Right lobe of liver (tissue), 6 donors: ENCODE measurements at regions not wholly inside any gene's neighbourhood (a gene's known extent, or its start where the extent isn't known, plus 50 kb on each side); places are given as distances from the start of the nearest gene placed in this dataset.

Experiments
- ATAC-seq, 4 donors: fragments of 200-7000 bp; cut with Tn5 transposase; one replicate each; pipeline ENCODE4 v1.9.1; 2020; ENCODE audit warnings: mild to moderate bottlenecking in 4 of 4, moderate library complexity in 4 of 4
- DNase-seq, 3 donors: peaks; one replicate each; pipeline ENCODE4 v3.0.0-alpha.2; 2020
- H3K27ac ChIP-seq, 3 donors: fragments of 200-600 bp; one replicate each; pipeline ENCODE4 v1.8.0; 2022
- H3K27me3 ChIP-seq, 2 donors: fragments of 200-600 bp; one replicate each; pipeline ENCODE4 v1.8.0; 2022
- H3K36me3 ChIP-seq, 4 donors: fragments of 200-600 bp; sonication (generic) in 1 of 4; one replicate each; pipeline versions ENCODE4 v1.5.1 to v1.8.0; 2017 to 2022; ENCODE audit warnings: control low read depth in 1 of 4
- H3K4me1 ChIP-seq, 4 donors: fragments of 200-600 bp; sonication (generic) in 1 of 4; one replicate each; pipeline versions ENCODE4 v1.5.1 to v1.8.0; 2017 to 2022; ENCODE audit warnings: control low read depth in 1 of 4
- H3K4me3 ChIP-seq, 3 donors: fragments of 200-600 bp; one replicate each; pipeline ENCODE4 v1.8.0; 2022
- H3K9me3 ChIP-seq, 4 donors: fragments of 200-600 bp; sonication (generic) in 1 of 4; one replicate each; pipeline versions ENCODE4 v1.5.1 to v1.8.0; 2017 to 2022; ENCODE audit warnings: control low read depth in 1 of 4
- POLR2A ChIP-seq: fragments of 450-650 bp; IDR thresholded peaks from one replicate; pipeline ENCODE4 v1.6.1; 2017; ENCODE audit warnings: antibody characterized with exemption, mild to moderate bottlenecking
- WGBS: methylation state at CpG from one replicate; pipeline ENCODE4 v1.1.6; 2018; ENCODE audit warnings: low coverage, low lambda C conversion rate; ENCODE audit not compliant: insufficient coverage; ENCODE audit errors: missing lambda C conversion rate; 5-methylcytosine and 5-hydroxymethylcytosine counted together
- intact Hi-C, 2 donors: fragments of 100-400 bp; cut with DNase I; formaldehyde crosslinking; loops; one replicate each; pipeline versions ENCODE4 v1.11.2 to v1.14.1; 2022
- TF ChIP-seq, protein P1 (sequence below), 4 donors: fragments of 200-600 bp in 3 of 4; fragments of 450-650 bp in 1 of 4; IDR thresholded peaks; one replicate each; pipeline versions ENCODE4 v1.5.1 to v1.8.0; 2016 to 2022; ENCODE audit warnings: antibody characterized with exemption in 4 of 4, mild to moderate bottlenecking in 2 of 4
- donor health status: DM: no; HTN: yes; CAD: no.
- donor health status: DM: no; HTN: no; CAD: no.
- donor health status: DM: no; HTN: no; CAD: no.
- donor health status: DM: no; HTN: yes; CAD: no.
- donor health status: DM: no; HTN: yes; CAD: no.

DNA sequence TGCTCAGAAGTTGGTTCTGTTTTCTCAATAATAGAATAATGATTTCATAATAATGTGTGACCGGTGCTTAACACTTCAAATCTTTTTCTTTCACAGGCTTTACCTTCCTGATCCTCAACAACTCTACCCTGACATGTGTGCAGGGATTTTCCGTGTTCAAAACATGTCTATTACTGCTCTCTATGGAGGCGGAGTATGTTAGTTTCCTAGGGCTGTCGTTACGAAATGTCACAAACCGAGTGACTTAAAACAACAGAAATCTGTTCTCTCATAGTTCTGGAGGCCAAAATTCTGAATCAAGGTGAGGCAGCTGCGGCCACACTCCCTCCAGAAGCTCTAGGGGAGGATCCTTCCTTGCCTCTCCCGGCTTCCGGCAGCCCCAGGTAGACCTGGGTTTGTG lies 186.2 kb upstream of the VASH1 start:
- Histone ChIP-seq H3K9me3 (no peaks in the 10 kb centered on the region), H3K36me3 (no peaks in the 10 kb centered on the region), H3K4me1 (no peaks in the 10 kb centered on the region), H3K27ac (no peak overlapping the region), H3K27me3 (no peaks in the 10 kb centered on the region), H3K4me3 (no peak overlapping the region)
- intact Hi-C loops = no loop called here
- DNase-seq (no peak), ATAC-seq (no peak)
- WGBS = 60% methylated on average over 9 of the region's 9 CpGs
- TF ChIP-seq, protein P1, sequence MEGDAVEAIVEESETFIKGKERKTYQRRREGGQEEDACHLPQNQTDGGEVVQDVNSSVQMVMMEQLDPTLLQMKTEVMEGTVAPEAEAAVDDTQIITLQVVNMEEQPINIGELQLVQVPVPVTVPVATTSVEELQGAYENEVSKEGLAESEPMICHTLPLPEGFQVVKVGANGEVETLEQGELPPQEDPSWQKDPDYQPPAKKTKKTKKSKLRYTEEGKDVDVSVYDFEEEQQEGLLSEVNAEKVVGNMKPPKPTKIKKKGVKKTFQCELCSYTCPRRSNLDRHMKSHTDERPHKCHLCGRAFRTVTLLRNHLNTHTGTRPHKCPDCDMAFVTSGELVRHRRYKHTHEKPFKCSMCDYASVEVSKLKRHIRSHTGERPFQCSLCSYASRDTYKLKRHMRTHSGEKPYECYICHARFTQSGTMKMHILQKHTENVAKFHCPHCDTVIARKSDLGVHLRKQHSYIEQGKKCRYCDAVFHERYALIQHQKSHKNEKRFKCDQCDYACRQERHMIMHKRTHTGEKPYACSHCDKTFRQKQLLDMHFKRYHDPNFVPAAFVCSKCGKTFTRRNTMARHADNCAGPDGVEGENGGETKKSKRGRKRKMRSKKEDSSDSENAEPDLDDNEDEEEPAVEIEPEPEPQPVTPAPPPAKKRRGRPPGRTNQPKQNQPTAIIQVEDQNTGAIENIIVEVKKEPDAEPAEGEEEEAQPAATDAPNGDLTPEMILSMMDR (IDR thresholded peaks at IDR 0.05) = no peak
- no peak for TF ChIP-seq POLR2A

DNA sequence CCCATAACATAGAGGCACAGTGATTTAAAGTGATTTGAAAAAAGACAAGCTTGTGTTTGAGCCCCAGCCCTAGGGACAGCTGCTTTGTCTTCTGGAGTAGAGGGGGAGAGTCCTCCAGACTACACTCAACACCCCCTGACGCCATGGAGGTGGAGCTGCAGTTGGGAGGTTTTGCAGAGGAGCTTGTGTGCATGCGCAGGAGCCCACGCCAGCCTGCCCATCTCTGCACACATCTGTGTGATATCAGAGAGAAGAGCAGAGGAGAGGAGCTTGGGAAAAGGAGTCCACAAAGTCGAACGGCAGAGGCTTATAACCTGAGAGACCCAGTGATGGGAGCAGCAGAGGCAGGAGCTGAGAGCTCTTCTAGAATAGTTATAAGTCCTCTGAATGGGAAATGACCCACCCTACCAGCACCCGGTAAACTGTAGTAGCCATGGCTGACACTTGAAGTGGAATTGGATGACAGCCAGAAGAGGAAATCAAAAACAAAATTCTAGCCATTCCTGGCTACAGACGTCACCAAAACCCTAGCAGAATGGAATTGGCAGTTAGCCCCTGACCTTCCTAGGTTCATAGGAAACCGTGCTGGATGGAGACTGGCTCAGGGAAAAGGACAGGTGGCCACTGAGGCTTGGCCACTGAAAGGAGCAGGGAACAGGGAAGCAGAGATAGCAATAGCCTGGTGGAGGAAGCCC lies 185.1 kb upstream of the VASH1 start:
- ATAC-seq (peak in 2 of 4 donors; percentile 17 to 26), DNase-seq (no peak)
- 55% methylated on average over 7 of the region's 8 CpGs for WGBS

DNA sequence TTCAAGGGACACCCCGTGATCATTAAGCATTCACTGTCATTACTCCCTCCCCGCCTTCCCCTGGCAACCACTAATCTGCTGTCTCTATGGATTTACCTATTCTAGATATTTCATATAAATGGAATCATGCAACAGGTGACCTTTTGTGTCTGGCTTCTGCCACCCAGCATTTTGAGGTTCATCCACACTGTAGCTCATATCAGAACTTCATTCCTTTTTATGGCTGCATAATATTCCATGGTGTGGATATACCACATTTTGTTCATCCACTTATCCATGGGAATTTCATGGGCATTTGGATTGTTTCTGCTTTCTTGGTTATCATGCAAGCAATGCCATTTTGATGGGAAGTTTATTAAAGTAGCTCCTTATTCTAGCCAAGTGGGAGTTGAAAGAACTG lies 184.2 kb upstream of the VASH1 start:
- ATAC-seq (no peak), DNase-seq (no peak)
- Histone ChIP-seq H3K9me3 (no peaks in the 10 kb centered on the region), H3K4me1 (no peaks in the 10 kb centered on the region), H3K27me3 (no peaks in the 10 kb centered on the region), H3K27ac (no peak overlapping the region), H3K36me3 (no peaks in the 10 kb centered on the region), H3K4me3 (no peak overlapping the region)
- TF ChIP-seq, protein P1 (IDR thresholded peaks at IDR 0.05) = no peak
- TF ChIP-seq POLR2A = no peak
- intact Hi-C loops = no loop called here
- 85% methylated on average over 2 of the region's 2 CpGs for WGBS

More for the DNA sequence above, 185.1 kb upstream of the VASH1 start:
- Histone ChIP-seq H3K9me3 (no peaks in the 10 kb centered on the region), H3K4me3 (no peak overlapping the region), H3K27ac (no peak overlapping the region), H3K36me3 (no peaks in the 10 kb centered on the region), H3K4me1 (no peaks in the 10 kb centered on the region), H3K27me3 (no peaks in the 10 kb centered on the region)
- intact Hi-C loops = no loop called here
- TF ChIP-seq, protein P1 (IDR thresholded peaks at IDR 0.05) = no peak
- TF ChIP-seq POLR2A = no peak

GRCh38 chr14:76577837-76578236 lies 183.4 kb upstream of the VASH1 start:
- TF ChIP-seq, protein P1 (IDR thresholded peaks at IDR 0.05) = no peak
- TF ChIP-seq POLR2A = no peak
- H3K36me3 ChIP-seq = no peaks in the 10 kb centered on the region
- no peak overlapping the region for H3K27ac ChIP-seq
- no peaks in the 10 kb centered on the region for H3K9me3 ChIP-seq
- intact Hi-C loops = no loop called here
- DNase-seq (no peak), ATAC-seq (no peak)
- WGBS = 88% methylated on average over 3 of the region's 3 CpGs
- H3K4me3 ChIP-seq = no peak overlapping the region
- no peaks in the 10 kb centered on the region for H3K27me3 ChIP-seq
- H3K4me1 ChIP-seq = no peaks in the 10 kb centered on the region
